ENCODE measurements at regions not wholly inside any gene's neighbourhood (a gene's known extent, or its start where the extent isn't known, plus 50 kb on each side); places are given as distances from the start of the nearest gene placed in this dataset.

DNA sequence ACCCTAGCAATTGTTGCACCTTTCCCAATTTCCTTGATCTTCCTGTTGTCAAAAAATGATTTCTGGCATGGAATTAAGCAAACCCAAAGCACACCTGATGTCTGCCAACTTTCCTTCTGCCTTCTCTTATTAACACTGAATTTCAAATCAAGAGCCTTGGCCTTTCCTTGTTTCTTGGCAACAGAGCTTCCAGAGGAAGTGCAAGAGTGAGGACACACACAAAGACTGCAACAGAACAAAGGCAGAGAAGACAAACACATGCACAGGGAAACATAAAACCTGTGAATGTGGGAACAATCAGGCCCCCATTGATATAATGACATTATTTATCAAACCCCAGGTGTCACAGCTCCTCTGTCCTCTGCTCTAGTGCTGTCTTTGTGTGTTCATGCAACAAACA lies 73.0 kb upstream of the IL6 start:
- POLR2A ChIA-PET = no interaction called here
- no peak for DNase-seq (ENCODE audit: extremely low spot score)
- TF ChIP-seq FOXK2 (IDR thresholded peaks at IDR 0.05) = no peak
- CTCF ChIA-PET = interaction anchor here (0.6 kb wide), 1 partner anchor 94 kb away, joined by 3 read pairs; no protein-coding TSS in a partner anchor

DNA sequence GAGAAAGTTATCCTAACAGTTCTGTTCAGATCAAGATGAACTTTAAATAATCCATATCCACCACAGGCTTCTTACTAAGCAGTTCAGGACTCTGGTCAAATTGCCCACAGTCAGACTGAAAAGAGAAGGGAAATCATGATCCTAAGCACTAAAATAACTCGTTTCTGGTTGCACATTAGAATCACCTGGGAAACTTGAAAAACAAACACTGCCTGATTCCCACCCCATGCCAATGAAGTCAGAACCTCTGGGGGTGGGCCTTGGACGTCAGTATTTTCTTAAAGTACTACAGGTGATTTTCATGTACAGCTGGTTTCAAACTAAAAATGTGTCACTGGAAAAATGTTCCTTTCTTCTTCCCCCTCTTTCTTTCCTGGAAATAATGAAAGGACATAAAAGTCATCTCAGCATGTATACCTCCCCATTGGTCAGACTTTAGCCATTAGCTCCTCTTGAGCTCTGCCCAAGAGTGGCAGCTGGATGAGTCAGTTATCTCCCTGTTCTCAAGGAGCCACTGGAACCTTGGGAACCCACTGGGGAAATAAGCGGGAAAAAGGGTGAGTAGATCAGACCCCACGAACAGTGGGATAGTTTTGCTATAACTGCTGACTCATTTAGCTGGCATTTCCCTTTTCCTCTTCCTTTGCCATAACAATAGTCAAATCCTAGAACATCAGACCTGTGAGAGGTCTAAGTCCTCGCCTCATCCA lies 75.3 kb upstream of the IL6 start:
- CTCF ChIA-PET = interaction anchor here (1.0 kb wide), 1 partner anchor 9 kb away, joined by 3 read pairs; no protein-coding TSS in a partner anchor
- TF ChIP-seq ZNF384 (IDR thresholded peaks at IDR 0.05) (no peak), FOXM1 (IDR thresholded peaks at IDR 0.05; ENCODE audit: borderline replicate concordance) (no peak)
- TF ChIP-seq, protein P1, sequence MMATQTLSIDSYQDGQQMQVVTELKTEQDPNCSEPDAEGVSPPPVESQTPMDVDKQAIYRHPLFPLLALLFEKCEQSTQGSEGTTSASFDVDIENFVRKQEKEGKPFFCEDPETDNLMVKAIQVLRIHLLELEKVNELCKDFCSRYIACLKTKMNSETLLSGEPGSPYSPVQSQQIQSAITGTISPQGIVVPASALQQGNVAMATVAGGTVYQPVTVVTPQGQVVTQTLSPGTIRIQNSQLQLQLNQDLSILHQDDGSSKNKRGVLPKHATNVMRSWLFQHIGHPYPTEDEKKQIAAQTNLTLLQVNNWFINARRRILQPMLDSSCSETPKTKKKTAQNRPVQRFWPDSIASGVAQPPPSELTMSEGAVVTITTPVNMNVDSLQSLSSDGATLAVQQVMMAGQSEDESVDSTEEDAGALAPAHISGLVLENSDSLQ (IDR thresholded peaks at IDR 0.05) = no peak
- no peak for DNase-seq (ENCODE audit: extremely low spot score)
- POLR2A ChIA-PET = no interaction called here

DNA sequence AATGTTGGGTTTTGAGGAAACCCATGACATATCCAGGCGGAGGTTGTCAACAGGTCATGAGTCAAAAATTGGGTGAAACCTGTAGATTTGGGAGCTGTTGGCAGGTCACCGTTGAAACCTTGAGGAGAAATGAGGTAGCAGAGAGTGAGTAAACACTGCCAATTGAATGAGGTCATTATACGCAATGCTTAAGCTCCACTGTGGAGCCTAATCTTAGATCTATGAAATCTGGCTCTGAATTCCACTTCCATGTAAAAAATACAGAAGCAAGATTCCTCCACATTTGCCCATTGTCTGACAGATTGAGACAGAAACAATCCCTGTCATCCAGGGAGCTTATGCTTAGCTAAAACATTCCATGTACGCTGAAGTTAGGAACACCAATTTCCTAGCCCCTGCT lies 76.0 kb upstream of the IL6 start:
- no peak for DNase-seq (ENCODE audit: extremely low spot score)
- TF ChIP-seq HDGF (IDR thresholded peaks at IDR 0.05; ENCODE audit: borderline replicate concordance) (no peak), FOXA1 (IDR thresholded peaks at IDR 0.05) (no peak), NFRKB (IDR thresholded peaks at IDR 0.05) (no peak), SUZ12 (IDR thresholded peaks at IDR 0.05) (no peak), ZNF384 (IDR thresholded peaks at IDR 0.05) (no peak), CTBP1 (IDR thresholded peaks at IDR 0.05; ENCODE audit: borderline replicate concordance) (no peak), TARDBP (IDR thresholded peaks at IDR 0.05) (no peak), L3MBTL2 (conservative IDR thresholded peaks at IDR 0.05) (no peak), LEF1 (IDR thresholded peaks at IDR 0.05; ENCODE audit: borderline replicate concordance) (no peak)
- TF ChIP-seq, protein P1 (IDR thresholded peaks at IDR 0.05) = no peak
- CTCF ChIA-PET = no interaction called here
- POLR2A ChIA-PET = no interaction called here

DNA sequence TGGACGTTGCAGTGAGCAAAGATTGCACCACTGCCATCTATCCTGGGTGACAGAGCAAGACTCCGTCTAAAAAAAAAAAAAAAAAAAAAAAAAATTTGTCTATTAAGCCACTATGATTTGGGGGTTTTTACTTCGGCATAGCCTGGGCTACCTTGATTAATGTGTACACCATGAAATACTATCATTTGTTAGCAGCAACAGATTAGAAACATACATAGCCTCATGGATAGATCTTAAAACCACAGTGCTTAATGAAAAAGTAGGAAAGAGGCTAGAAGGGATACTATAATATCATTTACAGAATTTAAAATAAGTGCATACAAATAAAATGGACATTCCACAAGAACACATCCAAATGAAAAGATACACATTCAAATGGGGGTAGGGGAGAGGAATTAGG lies 77.3 kb upstream of the IL6 start:
- POLR2A ChIA-PET = no interaction called here
- CTCF ChIA-PET = interaction anchor here (0.6 kb wide), 1 partner anchor 463 kb away, joined by 3 read pairs; no protein-coding TSS in a partner anchor

DNA sequence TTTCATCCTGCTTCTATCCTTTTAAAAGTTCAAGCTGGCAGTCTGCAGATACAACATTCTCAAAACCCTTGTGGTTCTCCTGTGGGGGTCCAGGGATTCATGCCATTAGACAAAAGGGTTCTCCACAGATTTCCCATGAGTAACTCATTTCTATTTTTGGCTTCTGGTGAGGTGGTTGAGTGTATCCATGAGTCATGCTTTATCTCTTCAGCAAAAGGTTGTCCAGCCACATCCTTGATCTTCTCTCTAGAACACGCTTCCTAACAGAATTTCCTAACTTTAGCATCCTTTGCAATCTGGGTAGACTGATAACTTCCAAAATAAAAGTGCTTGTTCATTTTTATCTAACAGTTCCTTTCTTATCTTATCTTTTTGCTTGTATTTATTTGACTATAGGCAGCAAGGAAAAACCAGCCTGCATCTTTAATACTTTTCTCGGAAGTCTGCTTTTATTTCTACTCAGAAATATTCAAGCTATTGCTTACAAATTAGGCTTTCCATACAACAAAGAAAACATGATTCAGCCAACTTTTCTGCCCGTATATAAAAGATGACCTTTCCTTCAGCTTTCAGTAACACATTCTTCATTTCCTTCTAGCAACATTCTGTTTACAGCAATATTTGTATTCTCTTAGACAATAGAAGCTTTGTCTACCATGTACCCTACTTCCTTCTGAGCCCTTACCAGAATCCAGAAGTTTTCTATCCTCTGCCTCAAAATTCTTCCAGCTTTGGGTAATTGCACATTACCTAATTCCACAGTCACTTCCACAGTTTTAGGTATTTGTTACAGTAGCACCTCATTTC lies 79.3 kb upstream of the IL6 start:
- ChIA-PET POLR2A (no interaction called here), CTCF (no interaction called here)
- DNase-seq (ENCODE audit: extremely low spot score) = no peak
- TF ChIP-seq TARDBP (IDR thresholded peaks at IDR 0.05) (no peak), BHLHE40 (IDR thresholded peaks at IDR 0.05; ENCODE audit: borderline replicate concordance) (no peak), ELF4 (IDR thresholded peaks at IDR 0.05) (no peak), ZNF384 (IDR thresholded peaks at IDR 0.05) (no peak), FOXM1 (IDR thresholded peaks at IDR 0.05; ENCODE audit: borderline replicate concordance) (no peak), HDGF (IDR thresholded peaks at IDR 0.05; ENCODE audit: borderline replicate concordance) (no peak), L3MBTL2 (conservative IDR thresholded peaks at IDR 0.05) (no peak), CTBP1 (IDR thresholded peaks at IDR 0.05; ENCODE audit: borderline replicate concordance) (no peak), NFRKB (IDR thresholded peaks at IDR 0.05) (no peak), FOXK2 (IDR thresholded peaks at IDR 0.05) (no peak), FOXA1 (IDR thresholded peaks at IDR 0.05) (no peak), SUZ12 (IDR thresholded peaks at IDR 0.05) (no peak), SP1 (IDR thresholded peaks at IDR 0.05) (no peak), LEF1 (IDR thresholded peaks at IDR 0.05; ENCODE audit: borderline replicate concordance) (no peak), ARNT (IDR thresholded peaks at IDR 0.05) (no peak)
- TF ChIP-seq, protein P1 (IDR thresholded peaks at IDR 0.05) = no peak

More for the DNA sequence above, 77.3 kb upstream of the IL6 start:
- TF ChIP-seq ELF4 (IDR thresholded peaks at IDR 0.05) (no peak), LEF1 (IDR thresholded peaks at IDR 0.05; ENCODE audit: borderline replicate concordance) (no peak), FOXM1 (IDR thresholded peaks at IDR 0.05; ENCODE audit: borderline replicate concordance) (no peak), SUZ12 (IDR thresholded peaks at IDR 0.05) (no peak), NFRKB (IDR thresholded peaks at IDR 0.05) (no peak), FOXK2 (IDR thresholded peaks at IDR 0.05) (no peak), ZNF384 (IDR thresholded peaks at IDR 0.05) (no peak), L3MBTL2 (conservative IDR thresholded peaks at IDR 0.05) (no peak)
- TF ChIP-seq, protein P1 (IDR thresholded peaks at IDR 0.05) = no peak
- DNase-seq (ENCODE audit: extremely low spot score) = no peak

All from HEK293T (cell line).